ENCODE measurements at regions not wholly inside any gene's neighbourhood (a gene's known extent, or its start where the extent isn't known, plus 50 kb on each side); places are given as distances from the start of the nearest gene placed in this dataset.

- Histone ChIP-seq H3K9ac (ENCODE audit: extremely low read depth, low read length, poor library complexity, severe bottlenecking) (no peak overlapping the region), H3K27ac (ENCODE audit: low read depth, low read length) (no peak overlapping the region), H3K4me1 (ENCODE audit: control insufficient read depth, insufficient read depth, low read length) (no peaks in the 10 kb centered on the region), H3K27me3 (ENCODE audit: control insufficient read depth, insufficient read depth, low read length, poor library complexity, severe bottlenecking) (no peaks in the 10 kb centered on the region), H3K4me3 (ENCODE audit: low read length) (no peak overlapping the region), H3K9me3 (ENCODE audit: control insufficient read depth, low read length) (no peaks in the 10 kb centered on the region), H3K36me3 (ENCODE audit: control insufficient read depth, insufficient read depth, low read length) (no peaks in the 10 kb centered on the region)
- DNase-seq = no peak
- TF ChIP-seq, protein P1, sequence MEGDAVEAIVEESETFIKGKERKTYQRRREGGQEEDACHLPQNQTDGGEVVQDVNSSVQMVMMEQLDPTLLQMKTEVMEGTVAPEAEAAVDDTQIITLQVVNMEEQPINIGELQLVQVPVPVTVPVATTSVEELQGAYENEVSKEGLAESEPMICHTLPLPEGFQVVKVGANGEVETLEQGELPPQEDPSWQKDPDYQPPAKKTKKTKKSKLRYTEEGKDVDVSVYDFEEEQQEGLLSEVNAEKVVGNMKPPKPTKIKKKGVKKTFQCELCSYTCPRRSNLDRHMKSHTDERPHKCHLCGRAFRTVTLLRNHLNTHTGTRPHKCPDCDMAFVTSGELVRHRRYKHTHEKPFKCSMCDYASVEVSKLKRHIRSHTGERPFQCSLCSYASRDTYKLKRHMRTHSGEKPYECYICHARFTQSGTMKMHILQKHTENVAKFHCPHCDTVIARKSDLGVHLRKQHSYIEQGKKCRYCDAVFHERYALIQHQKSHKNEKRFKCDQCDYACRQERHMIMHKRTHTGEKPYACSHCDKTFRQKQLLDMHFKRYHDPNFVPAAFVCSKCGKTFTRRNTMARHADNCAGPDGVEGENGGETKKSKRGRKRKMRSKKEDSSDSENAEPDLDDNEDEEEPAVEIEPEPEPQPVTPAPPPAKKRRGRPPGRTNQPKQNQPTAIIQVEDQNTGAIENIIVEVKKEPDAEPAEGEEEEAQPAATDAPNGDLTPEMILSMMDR (conservative IDR thresholded peaks at IDR 0.05) = no peak
- Mint-ChIP-seq H3K4me3 (no peak overlapping the region), H3K9me3 (no peaks in the 10 kb centered on the region), H3K36me3 (ENCODE audit: low read depth) (no peaks in the 10 kb centered on the region), H3K27me3 (ENCODE audit: insufficient read depth) (no peaks in the 10 kb centered on the region), H3K27ac (no peak overlapping the region), H3K4me1 (no peaks in the 10 kb centered on the region)
- 86 to 90% methylated on average over 2 to 3 of the region's 4 CpGs for WGBS, 2 experiments (ENCODE audit: insufficient coverage in 1 of 2, insufficient read length in 1 of 2)
Measured at GRCh38 chr2:17181051-17181752, 337.0 kb downstream of the RAD51AP2 start.

DNA sequence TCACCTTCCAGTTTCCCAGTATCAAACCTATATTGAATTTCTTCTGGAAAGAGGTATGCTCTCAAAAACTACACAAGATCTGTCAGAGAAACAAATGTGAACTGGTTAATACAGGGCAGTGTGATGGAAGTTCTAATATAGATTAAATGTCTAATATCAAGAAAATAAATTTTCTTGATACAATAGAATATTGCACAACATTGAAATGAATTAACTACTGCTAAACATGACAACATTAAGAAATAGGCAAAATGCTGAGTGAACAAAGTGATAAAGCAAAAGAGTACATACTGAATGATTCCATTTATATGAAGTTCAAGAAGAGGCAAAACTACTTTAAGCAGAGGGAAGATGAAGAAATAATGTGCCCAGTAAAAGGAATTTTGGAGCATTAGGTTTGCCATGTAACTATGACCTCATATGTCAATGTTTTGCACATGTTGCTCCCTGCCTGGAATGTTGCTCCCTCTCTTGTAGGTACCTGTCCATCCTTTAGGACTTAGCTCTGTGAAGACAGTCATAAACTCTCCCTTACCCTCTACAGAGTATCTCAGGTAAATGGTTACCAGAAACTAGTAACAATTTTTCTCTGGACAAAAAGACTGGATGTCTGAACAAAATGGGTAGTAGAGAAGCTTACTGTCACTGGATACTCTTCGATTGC lies 339.0 kb downstream of the RAD51AP2 start:
- no peaks in the 10 kb centered on the region for H3K9me3 Mint-ChIP-seq
- H3K27ac Mint-ChIP-seq = no peak overlapping the region
- H3K27ac ChIP-seq (ENCODE audit: low read depth, low read length) = no peak overlapping the region
- no peaks in the 10 kb centered on the region for H3K27me3 ChIP-seq (ENCODE audit: control insufficient read depth, insufficient read depth, low read length, poor library complexity, severe bottlenecking)
- no peak overlapping the region for H3K9ac ChIP-seq (ENCODE audit: extremely low read depth, low read length, poor library complexity, severe bottlenecking)
- H3K36me3 Mint-ChIP-seq (ENCODE audit: low read depth) = no peaks in the 10 kb centered on the region
- DNase-seq = no peak
- no peaks in the 10 kb centered on the region for H3K4me1 Mint-ChIP-seq
- no peaks in the 10 kb centered on the region for H3K36me3 ChIP-seq (ENCODE audit: control insufficient read depth, insufficient read depth, low read length)
- no peak overlapping the region for H3K4me3 ChIP-seq (ENCODE audit: low read length)
- no peaks in the 10 kb centered on the region for H3K27me3 Mint-ChIP-seq (ENCODE audit: insufficient read depth)
- H3K9me3 ChIP-seq (ENCODE audit: control insufficient read depth, low read length) = no peaks in the 10 kb centered on the region
- TF ChIP-seq, protein P1 (conservative IDR thresholded peaks at IDR 0.05) = no peak
- 78 to 100% methylated on average over 1 of the region's 1 CpG for WGBS, 2 experiments (ENCODE audit: insufficient coverage in 1 of 2, insufficient read length in 1 of 2)
- H3K4me3 Mint-ChIP-seq = no peak overlapping the region
- H3K4me1 ChIP-seq (ENCODE audit: control insufficient read depth, insufficient read depth, low read length) = no peaks in the 10 kb centered on the region

- H3K4me3 Mint-ChIP-seq = no peak overlapping the region
- DNase-seq = no peak
- WGBS, 2 experiments (ENCODE audit: insufficient coverage in 1 of 2, insufficient read length in 1 of 2) = 85 to 88% methylated on average over 1 of the region's 1 CpG
Measured at GRCh38 chr2:17177088-17177487, 341.2 kb downstream of the RAD51AP2 start.

More at GRCh38 chr2:17177088-17177487, 341.2 kb downstream of the RAD51AP2 start:
- Histone ChIP-seq H3K9ac (ENCODE audit: extremely low read depth, low read length, poor library complexity, severe bottlenecking) (no peak overlapping the region), H3K36me3 (ENCODE audit: control insufficient read depth, insufficient read depth, low read length) (no peaks in the 10 kb centered on the region), H3K27ac (ENCODE audit: low read depth, low read length) (no peak overlapping the region), H3K27me3 (ENCODE audit: control insufficient read depth, insufficient read depth, low read length, poor library complexity, severe bottlenecking) (no peaks in the 10 kb centered on the region), H3K9me3 (ENCODE audit: control insufficient read depth, low read length) (no peaks in the 10 kb centered on the region), H3K4me3 (ENCODE audit: low read length) (no peak overlapping the region), H3K4me1 (ENCODE audit: control insufficient read depth, insufficient read depth, low read length) (no peaks in the 10 kb centered on the region)
- Mint-ChIP-seq H3K4me1 (no peaks in the 10 kb centered on the region), H3K27me3 (ENCODE audit: insufficient read depth) (no peaks in the 10 kb centered on the region), H3K27ac (no peak overlapping the region), H3K9me3 (no peaks in the 10 kb centered on the region), H3K36me3 (ENCODE audit: low read depth) (no peaks in the 10 kb centered on the region)
- TF ChIP-seq, protein P1 (conservative IDR thresholded peaks at IDR 0.05) = no peak

Data from endodermal cell (in vitro differentiated cells).